ENCODE measurements at regions not wholly inside any gene's neighbourhood (a gene's known extent, or its start where the extent isn't known, plus 50 kb on each side); places are given as distances from the start of the nearest gene placed in this dataset.

DNA sequence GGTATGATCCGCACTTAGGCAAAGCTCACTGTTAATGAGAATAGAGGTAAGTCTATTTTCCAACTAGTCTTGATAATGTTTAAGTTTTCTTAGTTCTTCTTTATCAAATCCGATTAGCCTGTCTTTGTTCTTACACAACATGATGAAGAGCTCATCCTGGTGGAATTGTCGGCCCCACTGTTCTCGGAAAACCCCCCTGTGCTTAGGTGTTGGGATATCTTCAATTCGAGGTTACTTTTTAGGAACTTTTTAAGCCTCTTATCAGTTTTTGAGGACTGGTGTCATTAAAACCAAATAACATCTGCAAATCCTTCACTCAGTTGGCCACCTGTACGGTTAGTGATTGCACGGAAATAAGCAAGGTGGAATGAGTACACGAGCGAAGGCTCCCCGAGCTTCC, 60.7 kb upstream of the KIF26B start:
- peaks cover 4% of the 10 kb centered on the region for H3K9me3 Mint-ChIP-seq
- H3K27me3 Mint-ChIP-seq (ENCODE audit: low read depth): no peaks in the 10 kb centered on the region
- H3K4me1 Mint-ChIP-seq: no peaks in the 10 kb centered on the region
- H3K4me3 Mint-ChIP-seq: no peak overlapping the region
- no peak for TF ChIP-seq CTCF (IDR thresholded peaks at IDR 0.05; ENCODE audit: unreplicated experiment in 3 of 3)
- no peaks in the 10 kb centered on the region for H3K36me3 Mint-ChIP-seq (ENCODE audit: low read depth)
- H3K27ac Mint-ChIP-seq: no peak overlapping the region

- no peak overlapping the region for H3K4me3 Mint-ChIP-seq
- H3K27ac Mint-ChIP-seq: no peak overlapping the region
- no peaks in the 10 kb centered on the region for H3K4me1 Mint-ChIP-seq
- no peaks in the 10 kb centered on the region for H3K27me3 Mint-ChIP-seq (ENCODE audit: low read depth)
- no peak for TF ChIP-seq CTCF (IDR thresholded peaks at IDR 0.05; ENCODE audit: unreplicated experiment in 3 of 3)
- no peaks in the 10 kb centered on the region for H3K36me3 Mint-ChIP-seq (ENCODE audit: low read depth)
- H3K9me3 Mint-ChIP-seq: peaks cover under 1% of the 10 kb centered on the region
Measured at GRCh38 chr1:245092638-245092976, 62.2 kb upstream of the KIF26B start.

- H3K9me3 Mint-ChIP-seq: no peaks in the 10 kb centered on the region
- H3K4me3 Mint-ChIP-seq: no peak overlapping the region
- H3K4me1 Mint-ChIP-seq: no peaks in the 10 kb centered on the region
- TF ChIP-seq CTCF (IDR thresholded peaks at IDR 0.05; ENCODE audit: unreplicated experiment in 3 of 3): no peak
- no peak overlapping the region for H3K27ac Mint-ChIP-seq
- no peaks in the 10 kb centered on the region for H3K27me3 Mint-ChIP-seq (ENCODE audit: low read depth)
- no peaks in the 10 kb centered on the region for H3K36me3 Mint-ChIP-seq (ENCODE audit: low read depth)
Measured at GRCh38 chr1:245091818-245092637, 62.8 kb upstream of the KIF26B start.

DNA sequence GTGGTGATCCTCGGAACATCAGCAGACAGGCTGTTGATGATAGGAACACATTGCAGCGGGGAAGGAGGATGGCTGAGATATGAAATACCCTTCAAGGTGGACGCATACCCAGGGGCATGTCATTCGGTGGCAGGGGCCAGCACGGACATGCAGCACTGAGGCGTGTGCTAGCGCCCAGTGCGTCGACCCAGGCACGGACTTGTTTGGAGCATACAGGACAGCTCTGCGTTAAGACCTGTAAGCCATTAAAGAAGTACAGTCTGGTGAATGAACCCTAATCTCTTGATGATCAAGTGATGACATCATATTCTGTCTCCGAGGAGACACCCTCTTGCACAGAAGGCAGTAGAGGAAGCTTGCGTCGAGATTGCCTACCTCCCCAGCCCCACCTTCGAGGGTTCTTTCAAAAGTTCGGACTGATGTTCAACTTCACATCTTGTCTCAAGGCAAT, 63.6 kb upstream of the KIF26B start:
- Mint-ChIP-seq H3K4me3 (no peak overlapping the region), H3K36me3 (ENCODE audit: low read depth) (no peaks in the 10 kb centered on the region), H3K27ac (no peak overlapping the region), H3K9me3 (no peaks in the 10 kb centered on the region), H3K27me3 (ENCODE audit: low read depth) (no peaks in the 10 kb centered on the region), H3K4me1 (no peaks in the 10 kb centered on the region)
- TF ChIP-seq CTCF (IDR thresholded peaks at IDR 0.05; ENCODE audit: unreplicated experiment in 3 of 3): no peak

DNA sequence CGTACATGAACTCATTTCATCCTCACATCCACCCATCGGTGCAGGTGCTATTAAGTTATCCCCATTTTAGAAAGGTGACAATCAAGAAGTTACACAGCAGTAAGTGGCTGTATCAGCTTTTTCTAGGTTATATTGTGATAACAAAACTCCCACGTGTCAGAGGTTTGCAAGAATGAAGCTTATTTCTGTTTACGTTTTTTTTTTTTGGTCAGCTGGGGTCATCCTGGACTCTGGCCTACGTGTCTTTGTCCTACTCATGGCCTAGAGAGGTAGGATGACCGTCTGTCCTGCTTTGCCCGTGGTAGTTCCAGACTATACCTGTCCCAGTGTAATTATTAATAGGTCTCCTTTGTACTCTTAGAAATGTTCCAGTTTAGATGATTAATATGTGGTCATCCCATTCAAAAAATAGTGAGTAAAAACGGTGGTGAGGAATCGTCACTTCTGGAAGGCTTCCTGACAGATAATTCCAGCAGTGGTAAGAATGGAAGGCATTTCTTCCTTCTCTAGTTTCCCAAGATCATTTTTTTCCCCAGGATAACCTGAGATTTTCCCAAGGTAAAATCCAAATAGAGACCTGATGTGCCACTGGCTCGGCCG, 64.2 kb upstream of the KIF26B start:
- no peak for TF ChIP-seq CTCF (IDR thresholded peaks at IDR 0.05; ENCODE audit: unreplicated experiment in 3 of 3)
- Mint-ChIP-seq H3K4me1 (no peaks in the 10 kb centered on the region), H3K36me3 (ENCODE audit: low read depth) (peaks cover 3% of the 10 kb centered on the region), H3K27me3 (ENCODE audit: low read depth) (no peaks in the 10 kb centered on the region), H3K9me3 (no peaks in the 10 kb centered on the region), H3K4me3 (no peak overlapping the region), H3K27ac (no peak overlapping the region)

DNA sequence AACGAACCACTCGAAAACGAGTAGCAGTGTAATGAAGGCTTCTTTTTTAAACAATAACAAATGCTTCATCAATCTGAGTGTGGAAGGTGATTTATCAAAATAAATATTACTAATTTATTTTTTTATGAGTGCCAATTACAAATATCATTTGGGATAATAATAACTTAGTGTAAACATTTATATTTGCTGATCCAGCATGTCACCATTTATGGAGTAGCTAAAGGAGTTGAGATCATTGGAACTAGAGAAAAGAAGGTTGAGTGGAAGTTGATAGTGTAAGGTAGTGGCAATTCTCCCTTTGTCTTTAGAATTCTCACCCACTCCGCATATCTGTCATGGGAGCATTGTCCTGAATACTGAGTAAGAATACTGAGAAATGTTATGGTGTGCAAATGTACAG, 67.1 kb upstream of the KIF26B start:
- Mint-ChIP-seq H3K4me1 (no peaks in the 10 kb centered on the region), H3K36me3 (ENCODE audit: low read depth) (peaks cover 18% of the 10 kb centered on the region), H3K27ac (no peak overlapping the region), H3K9me3 (no peaks in the 10 kb centered on the region), H3K4me3 (no peak overlapping the region), H3K27me3 (ENCODE audit: low read depth) (no peaks in the 10 kb centered on the region)
- no peak for TF ChIP-seq CTCF (IDR thresholded peaks at IDR 0.05; ENCODE audit: unreplicated experiment in 3 of 3)

All from nephron (organoid).